Prostate gland (tissue), 2 donors: ENCODE measurements at regions not wholly inside any gene's neighbourhood (a gene's known extent, or its start where the extent isn't known, plus 50 kb on each side); places are given as distances from the start of the nearest gene placed in this dataset.

Experiments used
- CTCF ChIP-seq, 4 experiments: fragments of 200-600 bp in 2 of 4; fragments of 450-650 bp in 2 of 4; sonication (generic) in 2 of 4; IDR thresholded peaks; 1 replicate in 3 of 4; 2 replicates in 1 of 4; pipeline ENCODE4 v1.5.1; 2016 to 2019; ENCODE audit warnings: antibody characterized with exemption in 4 of 4, mild to moderate bottlenecking in 2 of 4, moderate library complexity in 2 of 4
- POLR2A ChIP-seq: fragments of 450-650 bp; IDR thresholded peaks from one replicate; pipeline ENCODE4 v1.6.1; 2016; ENCODE audit warnings: antibody characterized with exemption, mild to moderate bottlenecking
- POLR2AphosphoS5 ChIP-seq: sonication (generic); formaldehyde crosslinking; IDR thresholded peaks from one replicate; pipeline ENCODE4 v1.6.1; 2017; ENCODE audit warnings: antibody characterized with exemption

- TF ChIP-seq CTCF (IDR thresholded peaks at IDR 0.05) (no peak), POLR2AphosphoS5 (no peak), POLR2A (no peak)
These were observed 107.6 kb upstream of the SFSWAP start for GRCh38 chr12:131603106-131603938.
